Chondrocyte (in vitro differentiated cells): ENCODE measurements at regions not wholly inside any gene's neighbourhood (a gene's known extent, or its start where the extent isn't known, plus 50 kb on each side); places are given as distances from the start of the nearest gene placed in this dataset.

Source experiments
- DNase-seq: peaks from one replicate; pipeline ENCODE4 v3.0.0; 2021; ENCODE audit warnings: mixed read lengths, low spot score
- H3K27ac Mint-ChIP-seq: one replicate; pipeline ENCODE4 v1.8.0; 2021; ENCODE audit warnings: mild to moderate bottlenecking, moderate library complexity, mixed read lengths; ENCODE audit not compliant: unreplicated experiment
- H3K27me3 Mint-ChIP-seq: 2 replicates; pipeline ENCODE4 v1.8.0; 2021; ENCODE audit warnings: low read depth, mixed read lengths
- H3K36me3 Mint-ChIP-seq: 2 replicates; pipeline ENCODE4 v1.8.0; 2021; ENCODE audit warnings: low read depth, mixed read lengths
- H3K4me1 Mint-ChIP-seq: 2 replicates; pipeline ENCODE4 v1.8.0; 2021; ENCODE audit warnings: low read depth, mild to moderate bottlenecking, mixed read lengths
- H3K4me3 Mint-ChIP-seq: one replicate; pipeline ENCODE4 v1.8.0; 2021; ENCODE audit warnings: mild to moderate bottlenecking, moderate library complexity, mixed read lengths; ENCODE audit not compliant: unreplicated experiment
- H3K9me3 Mint-ChIP-seq: 2 replicates; pipeline ENCODE4 v1.8.0; 2021; ENCODE audit warnings: low read depth, mixed read lengths
- TF ChIP-seq, protein P1 (sequence below): fragments of 200-600 bp; sonication (generic); IDR thresholded peaks from 2 replicates; pipeline ENCODE4 v1.5.0; 2021; ENCODE audit warnings: antibody characterized with exemption, mild to moderate bottlenecking, moderate library complexity

DNA sequence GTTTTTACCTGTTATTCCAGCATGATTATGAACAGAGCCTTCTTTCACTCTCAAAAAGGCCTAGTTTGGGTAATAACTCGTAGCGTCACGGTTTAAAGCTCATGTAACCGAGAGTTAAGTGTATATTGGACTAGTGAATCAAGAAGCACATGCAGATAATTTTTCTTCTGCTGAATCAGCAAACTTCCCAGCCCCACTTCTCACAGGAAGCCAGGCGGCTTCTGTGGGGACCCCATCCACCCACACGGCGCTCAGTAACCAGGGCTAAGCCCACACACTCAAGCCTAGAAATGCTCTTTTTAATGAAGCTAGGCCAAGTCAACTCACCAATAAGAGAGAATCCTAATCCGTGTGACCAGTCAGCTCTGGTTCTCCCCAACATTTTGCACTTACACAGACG is 191.2 kb upstream of the MGMT start:
- no peaks in the 10 kb centered on the region for H3K36me3 Mint-ChIP-seq
- no peak overlapping the region for H3K27ac Mint-ChIP-seq
- TF ChIP-seq, protein P1, sequence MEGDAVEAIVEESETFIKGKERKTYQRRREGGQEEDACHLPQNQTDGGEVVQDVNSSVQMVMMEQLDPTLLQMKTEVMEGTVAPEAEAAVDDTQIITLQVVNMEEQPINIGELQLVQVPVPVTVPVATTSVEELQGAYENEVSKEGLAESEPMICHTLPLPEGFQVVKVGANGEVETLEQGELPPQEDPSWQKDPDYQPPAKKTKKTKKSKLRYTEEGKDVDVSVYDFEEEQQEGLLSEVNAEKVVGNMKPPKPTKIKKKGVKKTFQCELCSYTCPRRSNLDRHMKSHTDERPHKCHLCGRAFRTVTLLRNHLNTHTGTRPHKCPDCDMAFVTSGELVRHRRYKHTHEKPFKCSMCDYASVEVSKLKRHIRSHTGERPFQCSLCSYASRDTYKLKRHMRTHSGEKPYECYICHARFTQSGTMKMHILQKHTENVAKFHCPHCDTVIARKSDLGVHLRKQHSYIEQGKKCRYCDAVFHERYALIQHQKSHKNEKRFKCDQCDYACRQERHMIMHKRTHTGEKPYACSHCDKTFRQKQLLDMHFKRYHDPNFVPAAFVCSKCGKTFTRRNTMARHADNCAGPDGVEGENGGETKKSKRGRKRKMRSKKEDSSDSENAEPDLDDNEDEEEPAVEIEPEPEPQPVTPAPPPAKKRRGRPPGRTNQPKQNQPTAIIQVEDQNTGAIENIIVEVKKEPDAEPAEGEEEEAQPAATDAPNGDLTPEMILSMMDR, result no peak
- H3K9me3 Mint-ChIP-seq, result peaks cover 14% of the 10 kb centered on the region
- H3K4me1 Mint-ChIP-seq, result no peaks in the 10 kb centered on the region
- H3K27me3 Mint-ChIP-seq, result peaks cover 3% of the 10 kb centered on the region
- no peak for DNase-seq
- no peak overlapping the region for H3K4me3 Mint-ChIP-seq

DNA sequence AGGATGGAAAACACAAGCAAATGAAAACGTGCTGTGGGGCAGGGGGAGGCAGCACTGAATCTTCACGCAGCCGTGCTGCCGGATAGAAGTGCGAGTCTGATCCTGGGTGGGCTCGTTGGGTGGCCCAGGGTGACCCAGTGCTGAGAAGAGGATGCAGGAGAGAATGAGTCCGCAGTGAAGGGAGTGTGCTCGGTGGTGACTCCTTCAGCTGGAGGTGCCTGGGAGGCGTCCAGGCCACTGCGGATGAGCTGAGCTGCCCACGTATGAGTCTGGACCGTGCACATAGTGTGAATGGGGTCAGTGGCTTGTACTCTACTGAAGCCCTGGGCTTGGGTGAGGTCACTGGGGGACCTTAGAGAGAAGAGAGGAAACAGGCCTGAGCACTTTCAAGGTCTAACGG is 190.0 kb upstream of the MGMT start:
- H3K36me3 Mint-ChIP-seq, result no peaks in the 10 kb centered on the region

DNA sequence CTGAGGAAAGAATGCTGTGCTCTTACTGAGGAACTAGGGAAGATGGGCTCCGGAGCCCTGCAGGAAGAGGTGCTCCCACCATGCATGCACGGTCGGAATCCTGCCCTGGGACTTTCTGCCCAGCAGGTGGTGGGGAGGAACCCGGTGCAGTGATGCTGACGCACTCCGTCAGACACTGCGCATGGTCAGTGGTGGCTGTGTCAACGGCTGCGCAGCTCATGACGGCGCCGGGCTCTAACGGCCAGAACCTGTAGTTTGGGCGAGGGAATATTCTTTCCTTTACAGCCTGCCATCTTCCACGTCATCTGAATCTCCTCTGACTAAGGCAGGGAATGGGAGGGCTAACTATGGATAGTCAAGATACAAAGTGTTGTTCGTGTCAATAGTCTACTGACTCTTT is 189.2 kb upstream of the MGMT start:
- TF ChIP-seq, protein P1, result no peak
- Mint-ChIP-seq H3K4me3 (no peak overlapping the region), H3K4me1 (no peaks in the 10 kb centered on the region), H3K9me3 (peaks cover 20% of the 10 kb centered on the region), H3K27ac (no peak overlapping the region), H3K36me3 (no peaks in the 10 kb centered on the region), H3K27me3 (peaks cover 6% of the 10 kb centered on the region)
- DNase-seq, result no peak

More for the DNA sequence above, 190.0 kb upstream of the MGMT start:
- DNase-seq, result no peak
- Mint-ChIP-seq H3K4me3 (no peak overlapping the region), H3K4me1 (no peaks in the 10 kb centered on the region), H3K9me3 (peaks cover 20% of the 10 kb centered on the region), H3K27me3 (peaks cover 6% of the 10 kb centered on the region), H3K27ac (no peak overlapping the region)
- TF ChIP-seq, protein P1, result no peak

DNA sequence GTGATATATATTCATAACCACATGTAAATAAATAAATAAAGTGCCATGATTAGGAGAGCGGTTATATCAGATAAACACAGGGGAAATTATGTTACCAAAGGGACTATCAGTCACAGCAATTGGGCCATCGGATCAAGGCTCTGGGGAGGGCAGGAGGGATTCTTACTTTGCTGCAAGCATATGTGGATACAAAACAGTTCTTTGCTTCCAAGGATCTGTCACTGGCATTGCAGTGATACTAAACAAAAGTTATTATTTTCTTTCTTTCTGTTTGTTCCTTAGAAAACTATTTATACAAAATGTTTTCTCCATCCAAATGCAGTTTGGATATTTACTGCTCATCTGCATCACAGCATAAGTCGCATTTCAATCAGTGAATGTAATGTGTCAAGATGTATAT is 188.4 kb upstream of the MGMT start:
- Mint-ChIP-seq H3K36me3 (no peaks in the 10 kb centered on the region), H3K4me1 (no peaks in the 10 kb centered on the region), H3K27ac (no peak overlapping the region), H3K9me3 (peaks cover 20% of the 10 kb centered on the region), H3K4me3 (no peak overlapping the region), H3K27me3 (peaks cover 6% of the 10 kb centered on the region)
- TF ChIP-seq, protein P1, result no peak
- DNase-seq, result no peak

DNA sequence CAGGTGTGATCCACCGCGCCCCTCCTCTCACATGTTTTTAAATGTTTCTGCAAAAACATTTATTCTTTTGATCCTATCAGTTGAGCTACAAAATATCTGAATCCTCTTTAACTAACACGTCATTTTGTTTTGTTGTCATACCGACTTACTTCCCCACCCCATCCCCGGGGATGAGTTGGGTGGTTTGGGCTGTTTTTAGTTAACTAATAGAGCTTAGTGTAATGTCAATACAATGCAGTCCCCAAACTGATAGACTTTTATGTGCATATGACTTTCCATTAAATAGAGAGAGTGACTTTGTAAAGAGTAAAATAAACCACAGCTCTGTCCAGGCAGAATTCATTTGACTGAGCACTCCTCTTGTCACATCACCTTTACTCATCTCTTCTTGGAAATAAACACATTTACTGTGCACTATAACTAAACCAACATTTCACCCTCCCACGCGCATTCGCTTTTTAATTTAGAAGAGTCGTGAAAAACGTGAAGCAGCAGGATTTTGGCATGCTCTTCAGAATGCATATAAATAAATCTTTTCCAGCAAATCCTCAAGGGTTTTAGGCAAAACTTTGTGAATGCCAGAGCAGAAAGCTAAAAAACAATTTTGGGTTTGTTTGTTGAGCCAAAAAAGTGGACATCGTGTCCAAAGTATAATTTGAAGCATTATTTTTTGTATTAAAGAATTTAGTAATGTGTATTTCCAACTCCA is 187.4 kb upstream of the MGMT start:
- TF ChIP-seq, protein P1, result no peak
- Mint-ChIP-seq H3K27ac (no peak overlapping the region), H3K4me3 (no peak overlapping the region), H3K27me3 (peaks cover 6% of the 10 kb centered on the region), H3K36me3 (no peaks in the 10 kb centered on the region), H3K4me1 (no peaks in the 10 kb centered on the region), H3K9me3 (peaks cover 20% of the 10 kb centered on the region)
- no peak for DNase-seq
